Upper lobe of left lung (tissue), 6 donors: ENCODE measurements at regions not wholly inside any gene's neighbourhood (a gene's known extent, or its start where the extent isn't known, plus 50 kb on each side); places are given as distances from the start of the nearest gene placed in this dataset.

Source experiments
- ATAC-seq, 2 donors: fragments of 200-7000 bp; cut with Tn5 transposase; one replicate each; pipeline ENCODE4 v1.9.1; 2022; ENCODE audit warnings: mild to moderate bottlenecking in 2 of 2, moderate library complexity in 2 of 2; ENCODE audit not compliant: low FRiP score in 2 of 2
- DNase-seq, 2 donors: peaks; one replicate each; pipeline ENCODE4 v3.0.0-alpha.2; 2019 to 2020
- H3K27ac ChIP-seq, 4 donors: fragments of 200-600 bp; sonication (generic); one replicate each; pipeline ENCODE4 v1.5.1; 2016 to 2019
- H3K27me3 ChIP-seq, 4 donors: fragments of 200-600 bp; sonication (generic); one replicate each; pipeline ENCODE4 v1.5.1; 2017 to 2019
- H3K36me3 ChIP-seq, 4 donors: fragments of 200-600 bp; sonication (generic); one replicate each; pipeline ENCODE4 v1.5.1; 2016 to 2019
- H3K4me1 ChIP-seq, 4 donors: fragments of 200-600 bp; sonication (generic); one replicate each; pipeline ENCODE4 v1.5.1; 2018 to 2019
- H3K4me3 ChIP-seq, 4 donors: fragments of 200-600 bp; sonication (generic); one replicate each; pipeline ENCODE4 v1.5.1; 2017 to 2019; ENCODE audit warnings: mild to moderate bottlenecking in 2 of 4, moderate library complexity in 1 of 4
- H3K9me3 ChIP-seq, 4 donors: fragments of 200-600 bp; sonication (generic); one replicate each; pipeline ENCODE4 v1.5.1; 2018 to 2019
- CTCF ChIP-seq, 6 experiments: fragments of 450-650 bp in 4 of 6; fragments of 200-600 bp in 2 of 6; sonication (generic) in 2 of 6; IDR thresholded peaks; one replicate each; pipeline ENCODE4 v1.5.1; 2016 to 2019; ENCODE audit warnings: antibody characterized with exemption in 6 of 6
- EP300 ChIP-seq, 4 donors: sonication (generic); formaldehyde crosslinking; IDR thresholded peaks; one replicate each; pipeline ENCODE4 v1.5.1; 2017; ENCODE audit warnings: antibody characterized with exemption in 4 of 4, control low read depth in 2 of 4
- POLR2A ChIP-seq, 4 donors: fragments of 450-650 bp; IDR thresholded peaks; one replicate each; pipeline ENCODE4 v1.5.1; 2016 to 2017; ENCODE audit warnings: antibody characterized with exemption in 4 of 4, mild to moderate bottlenecking in 2 of 4
- POLR2AphosphoS5 ChIP-seq, 2 donors: sonication (generic); formaldehyde crosslinking; IDR thresholded peaks; one replicate each; pipeline ENCODE4 v1.5.1; 2017; ENCODE audit warnings: antibody characterized with exemption in 2 of 2
- WGBS, 2 donors: methylation state at CpG; one replicate each; pipeline ENCODE4 v1.1.5; 2017 to 2018; 5-methylcytosine and 5-hydroxymethylcytosine counted together
- donor health status: DM: no; HTN: no; CAD: no; lungs with moderate emphysema.
- donor health status: DM: no; HTN: yes; CAD: no; lungs with severe emphysema.

GRCh38 chr5:21173036-21173435 lies 1185.0 kb upstream of the CDH18 start:
- no peak for TF ChIP-seq EP300 (IDR thresholded peaks at IDR 0.05)
- TF ChIP-seq POLR2A (IDR thresholded peaks at IDR 0.05) = no peak
- TF ChIP-seq POLR2AphosphoS5 (IDR thresholded peaks at IDR 0.05) = no peak
- TF ChIP-seq CTCF (IDR thresholded peaks at IDR 0.05) = no peak
- Histone ChIP-seq H3K9me3 (no peaks in the 10 kb centered on the region), H3K27ac (no peak overlapping the region), H3K27me3 (no peaks in the 10 kb centered on the region), H3K36me3 (no peaks in the 10 kb centered on the region), H3K4me3 (no peak overlapping the region), H3K4me1 (no peaks in the 10 kb centered on the region)
- ATAC-seq = no peak
- 67 to 85% methylated on average over 2 of the region's 2 CpGs for WGBS, 2 donors
- no peak for DNase-seq

DNA sequence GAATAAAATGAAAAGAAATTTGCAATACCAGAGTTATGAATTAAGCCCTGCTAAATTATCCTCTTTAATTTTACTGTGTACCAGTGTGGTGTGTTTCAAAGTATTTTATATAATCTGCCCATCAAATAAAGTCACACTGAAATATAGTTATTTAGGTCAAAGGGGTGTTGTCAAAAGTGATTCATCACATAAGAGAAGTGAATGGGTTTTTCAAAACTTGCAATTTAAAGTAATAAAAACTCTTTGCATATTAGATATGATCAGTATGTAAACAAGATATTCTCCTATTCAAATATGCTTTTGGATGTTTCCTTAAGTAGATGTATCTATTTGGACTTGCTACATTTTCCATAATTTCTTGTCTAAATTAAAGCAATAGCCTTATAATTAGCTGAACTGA lies 1183.0 kb upstream of the CDH18 start:
- DNase-seq = no peak
- TF ChIP-seq EP300 (IDR thresholded peaks at IDR 0.05) = no peak
- TF ChIP-seq CTCF (IDR thresholded peaks at IDR 0.05) = no peak
- no peak for TF ChIP-seq POLR2AphosphoS5 (IDR thresholded peaks at IDR 0.05)
- no peak for TF ChIP-seq POLR2A (IDR thresholded peaks at IDR 0.05)
- Histone ChIP-seq H3K36me3 (no peaks in the 10 kb centered on the region), H3K27ac (no peak overlapping the region), H3K9me3 (peaks cover 0 to 3% (median 0%) of the 10 kb centered on the region in 4 donors), H3K4me1 (no peaks in the 10 kb centered on the region), H3K27me3 (no peaks in the 10 kb centered on the region), H3K4me3 (no peak overlapping the region)
- ATAC-seq = no peak

DNA sequence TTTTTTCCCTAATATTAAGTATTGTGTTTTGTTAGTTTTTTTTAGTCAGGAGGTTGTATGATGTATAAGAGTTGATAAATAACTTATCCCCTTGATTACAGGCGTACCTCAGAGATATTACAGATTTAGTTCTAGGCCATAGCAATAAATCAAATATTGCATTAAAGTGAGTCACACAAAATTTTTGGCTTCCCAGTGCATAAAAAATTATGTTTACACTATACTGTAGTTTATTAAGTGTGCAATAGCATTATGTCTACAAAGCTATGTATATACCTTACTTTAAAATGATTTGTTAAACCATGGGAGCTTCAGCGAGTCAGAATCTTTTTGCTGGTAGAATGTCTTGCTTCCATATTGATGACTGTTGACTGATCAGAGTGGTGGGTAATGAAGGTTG lies 1180.6 kb upstream of the CDH18 start:
- H3K4me3 ChIP-seq = no peak overlapping the region
- no peaks in the 10 kb centered on the region for H3K27me3 ChIP-seq
- H3K27ac ChIP-seq = no peak overlapping the region
- TF ChIP-seq EP300 (IDR thresholded peaks at IDR 0.05) = no peak
- TF ChIP-seq POLR2A (IDR thresholded peaks at IDR 0.05) = no peak
- TF ChIP-seq CTCF (IDR thresholded peaks at IDR 0.05) = no peak
- no peak for TF ChIP-seq POLR2AphosphoS5 (IDR thresholded peaks at IDR 0.05)
- ATAC-seq (no peak), DNase-seq (no peak)
- H3K9me3 ChIP-seq = peaks cover 0 to 3% (median 0%) of the 10 kb centered on the region in 4 donors
- no peaks in the 10 kb centered on the region for H3K4me1 ChIP-seq
- WGBS, 2 donors = 74 to 80% methylated on average over 2 of the region's 2 CpGs
- H3K36me3 ChIP-seq = no peaks in the 10 kb centered on the region

GRCh38 chr5:21165344-21165743 lies 1177.3 kb upstream of the CDH18 start:
- H3K9me3 ChIP-seq = peaks cover 0 to 3% (median 0%) of the 10 kb centered on the region in 4 donors
- 44 to 78% methylated on average over 6 of the region's 6 CpGs for WGBS, 2 donors
- H3K4me1 ChIP-seq = no peaks in the 10 kb centered on the region
- H3K27ac ChIP-seq = no peak overlapping the region
- DNase-seq (no peak), ATAC-seq (no peak)
- TF ChIP-seq POLR2AphosphoS5 (IDR thresholded peaks at IDR 0.05) (no peak), EP300 (IDR thresholded peaks at IDR 0.05) (no peak), POLR2A (IDR thresholded peaks at IDR 0.05) (no peak), CTCF (IDR thresholded peaks at IDR 0.05) (no peak)
- no peaks in the 10 kb centered on the region for H3K36me3 ChIP-seq
- no peaks in the 10 kb centered on the region for H3K27me3 ChIP-seq
- no peak overlapping the region for H3K4me3 ChIP-seq

GRCh38 chr5:21164425-21164824 lies 1176.4 kb upstream of the CDH18 start:
- DNase-seq (no peak), ATAC-seq (no peak)
- H3K4me3 ChIP-seq = no peak overlapping the region
- H3K27ac ChIP-seq = no peak overlapping the region
- no peaks in the 10 kb centered on the region for H3K36me3 ChIP-seq
- no peaks in the 10 kb centered on the region for H3K4me1 ChIP-seq
- peaks cover 0 to 3% (median 0%) of the 10 kb centered on the region in 4 donors for H3K9me3 ChIP-seq
- WGBS, 2 donors = 79 to 81% methylated on average over 4 of the region's 4 CpGs
- TF ChIP-seq POLR2A (IDR thresholded peaks at IDR 0.05) (no peak), CTCF (IDR thresholded peaks at IDR 0.05) (no peak), EP300 (IDR thresholded peaks at IDR 0.05) (no peak), POLR2AphosphoS5 (IDR thresholded peaks at IDR 0.05) (no peak)
- H3K27me3 ChIP-seq = no peaks in the 10 kb centered on the region
